ENCODE measurements at regions not wholly inside any gene's neighbourhood (a gene's known extent, or its start where the extent isn't known, plus 50 kb on each side); places are given as distances from the start of the nearest gene placed in this dataset.

- Histone ChIP-seq H3K27me3 (no peaks in the 10 kb centered on the region), H3K36me3 (no peaks in the 10 kb centered on the region), H3K9me3 (no peaks in the 10 kb centered on the region), H3K4me1 (no peaks in the 10 kb centered on the region), H3K4me3 (no peak overlapping the region), H3K27ac (no peak overlapping the region)
- intact Hi-C loops (cut with DNase I; ENCODE audit: low total_unique reads): no loop called here
- no peak for DNase-seq (ENCODE audit: low spot score in 2 of 2)
- TF ChIP-seq POLR2AphosphoS5 (IDR thresholded peaks at IDR 0.05) (no peak), POLR2A (IDR thresholded peaks at IDR 0.05) (no peak), CTCF (IDR thresholded peaks at IDR 0.05) (no peak)
Measured at GRCh38 chr2:126222278-126222677, 433.7 kb upstream of the GYPC start.

GRCh38 chr2:126224776-126225175 is 431.2 kb upstream of the GYPC start:
- Histone ChIP-seq H3K27ac (no peak overlapping the region), H3K27me3 (no peaks in the 10 kb centered on the region), H3K4me1 (no peaks in the 10 kb centered on the region), H3K4me3 (no peak overlapping the region), H3K36me3 (no peaks in the 10 kb centered on the region), H3K9me3 (peaks cover 0 to 6% of the 10 kb centered on the region in 2 donors)
- TF ChIP-seq POLR2A (IDR thresholded peaks at IDR 0.05): no peak
- no peak for TF ChIP-seq CTCF (IDR thresholded peaks at IDR 0.05)
- no peak for TF ChIP-seq POLR2AphosphoS5 (IDR thresholded peaks at IDR 0.05)
- intact Hi-C loops (cut with DNase I; ENCODE audit: low total_unique reads): no loop called here
- DNase-seq (ENCODE audit: low spot score in 2 of 2): no peak

- Histone ChIP-seq H3K9me3 (peaks cover 0 to 6% of the 10 kb centered on the region in 2 donors), H3K27me3 (no peaks in the 10 kb centered on the region), H3K4me1 (no peaks in the 10 kb centered on the region), H3K27ac (no peak overlapping the region), H3K36me3 (no peaks in the 10 kb centered on the region), H3K4me3 (no peak overlapping the region)
- intact Hi-C loops (cut with DNase I; ENCODE audit: low total_unique reads): no loop called here
- no peak for TF ChIP-seq POLR2AphosphoS5 (IDR thresholded peaks at IDR 0.05)
- TF ChIP-seq CTCF (IDR thresholded peaks at IDR 0.05): no peak
- TF ChIP-seq POLR2A (IDR thresholded peaks at IDR 0.05): no peak
- DNase-seq (ENCODE audit: low spot score in 2 of 2): no peak
Measured at GRCh38 chr2:126227250-126227649, 428.7 kb upstream of the GYPC start.

GRCh38 chr2:126228531-126228930 is 427.4 kb upstream of the GYPC start:
- Histone ChIP-seq H3K27me3 (no peaks in the 10 kb centered on the region), H3K4me3 (no peak overlapping the region), H3K27ac (no peak overlapping the region), H3K4me1 (no peaks in the 10 kb centered on the region), H3K9me3 (peaks cover 0 to 6% of the 10 kb centered on the region in 2 donors), H3K36me3 (no peaks in the 10 kb centered on the region)
- TF ChIP-seq POLR2A (IDR thresholded peaks at IDR 0.05) (no peak), CTCF (IDR thresholded peaks at IDR 0.05) (no peak)
- intact Hi-C loops (cut with DNase I; ENCODE audit: low total_unique reads): no loop called here
- DNase-seq (ENCODE audit: low spot score in 2 of 2): no peak

- Histone ChIP-seq H3K27ac (no peak overlapping the region), H3K9me3 (no peaks in the 10 kb centered on the region), H3K27me3 (no peaks in the 10 kb centered on the region), H3K4me1 (no peaks in the 10 kb centered on the region), H3K36me3 (no peaks in the 10 kb centered on the region), H3K4me3 (no peak overlapping the region)
- DNase-seq (ENCODE audit: low spot score in 2 of 2): no peak
- intact Hi-C loops (cut with DNase I; ENCODE audit: low total_unique reads): no loop called here
- TF ChIP-seq CTCF (IDR thresholded peaks at IDR 0.05) (no peak), POLR2A (IDR thresholded peaks at IDR 0.05) (no peak), POLR2AphosphoS5 (IDR thresholded peaks at IDR 0.05) (no peak)
Measured at GRCh38 chr2:126238251-126238650, 417.7 kb upstream of the GYPC start.
